Panc1 (cell line): ENCODE measurements at regions not wholly inside any gene's neighbourhood (a gene's known extent, or its start where the extent isn't known, plus 50 kb on each side); places are given as distances from the start of the nearest gene placed in this dataset.

Experiments used
- ATAC-seq: fragments of 200-7000 bp; cut with Tn5 transposase; 2 replicates; pipeline ENCODE4 v1.9.1; 2020; ENCODE audit warnings: mild to moderate bottlenecking, moderate library complexity
- BruUV-seq: library from RNA; stranded (reverse); fragments of 400-500 nt; replicated peaks from 2 replicates; lab custom pipeline; 2021; lab: Mats Ljungman, UMichigan
- CTCF ChIA-PET: fragments of 300-600 bp; sonication (Branson Sonifier 250); formaldehyde crosslinking; loops from one replicate; lab custom pipeline; 2022; ENCODE audit warnings: antibody characterized with exemption; lab: Charles Lee
- POLR2A ChIA-PET: fragments of 300-600 bp; sonication (Branson Sonifier 250); formaldehyde crosslinking; loops from one replicate; lab custom pipeline; 2022; ENCODE audit warnings: antibody characterized with exemption; lab: Charles Lee
- DNase-seq: peaks from one replicate; pipeline ENCODE4 v3.0.0-alpha.2; 2010; ENCODE audit warnings: low read depth, low spot score
- H3K27ac ChIP-seq: 2 replicates; pipeline ENCODE4 v1.5.1; 2011; ENCODE audit warnings: mild to moderate bottlenecking, low read length, inconsistent platforms
- H3K27me3 ChIP-seq: fragments of 200-500 bp; sonication (Bioruptor generic); 2 replicates; pipeline ENCODE4 v1.6.0; 2014; ENCODE audit warnings: low read length, inconsistent platforms; ENCODE audit not compliant: control insufficient read depth, insufficient read depth
- H3K36me3 ChIP-seq: fragments of 200-500 bp; sonication (Bioruptor generic); 2 replicates; pipeline ENCODE4 v1.5.1; 2014; ENCODE audit warnings: inconsistent platforms, mild to moderate bottlenecking, low read length, moderate library complexity; ENCODE audit not compliant: control insufficient read depth, insufficient read depth
- H3K4me1 ChIP-seq: 2 replicates; pipeline ENCODE4 v1.5.1; 2011; ENCODE audit warnings: inconsistent platforms, mild to moderate bottlenecking, low read length, moderate library complexity; ENCODE audit not compliant: control insufficient read depth, insufficient read depth
- H3K4me3 ChIP-seq, 2 experiments: 2 replicates each; pipeline ENCODE4 v1.5.1; 2011 to 2012; ENCODE audit warnings: low read depth in 2 of 2, low read length in 2 of 2, mild to moderate bottlenecking in 2 of 2, inconsistent platforms in 1 of 2, moderate library complexity in 1 of 2
- H3K9me3 ChIP-seq: fragments of 200-500 bp; sonication (Bioruptor generic); 2 replicates; pipeline ENCODE4 v1.5.1; 2014; ENCODE audit warnings: low read depth, mild to moderate bottlenecking, inconsistent platforms, low read length, moderate library complexity; ENCODE audit not compliant: control insufficient read depth, insufficient read depth
- POLR2AphosphoS5 ChIP-seq: IDR thresholded peaks from 2 replicates; pipeline ENCODE4 v1.6.1; 2012; ENCODE audit warnings: mild to moderate bottlenecking, low read depth, low read length, moderate library complexity
- SIN3A ChIP-seq: IDR thresholded peaks from 2 replicates; pipeline ENCODE4 v1.6.1; 2012; ENCODE audit warnings: low read depth, mild to moderate bottlenecking, low read length, moderate library complexity, borderline replicate concordance; ENCODE audit not compliant: insufficient read depth
- TCF7L2 ChIP-seq: IDR thresholded peaks from 2 replicates; pipeline ENCODE4 v1.6.1; 2011; ENCODE audit warnings: mild to moderate bottlenecking, low read depth, low read length, inconsistent platforms
- in situ Hi-C: cut with HindIII; loops from 2 replicates; pipeline ENCODE4 v1.10.0; 2016; ENCODE audit warnings: low sequenced_read_pairs, low pct_unique_long_range_greater_than_20kb
- intact Hi-C: fragments of 100-400 bp; cut with micrococcal nuclease; formaldehyde crosslinking; loops from one replicate; pipeline ENCODE4 v1.10.0; 2022; ENCODE audit not compliant: unreplicated experiment
- TF ChIP-seq, protein P1 (sequence below): fragments of 450-650 bp; IDR thresholded peaks from 2 replicates; pipeline ENCODE4 v1.5.1; 2017; ENCODE audit warnings: mild to moderate bottlenecking
- TF ChIP-seq, protein P2 (sequence below), 2 experiments: IDR thresholded peaks; 2 replicates each; pipeline ENCODE4 v1.6.1; 2011 to 2012; ENCODE audit warnings: low read depth in 2 of 2, control low read depth in 1 of 2, low read length in 1 of 2, mild to moderate bottlenecking in 1 of 2, moderate library complexity in 1 of 2; ENCODE audit not compliant: insufficient read depth in 1 of 2

DNA sequence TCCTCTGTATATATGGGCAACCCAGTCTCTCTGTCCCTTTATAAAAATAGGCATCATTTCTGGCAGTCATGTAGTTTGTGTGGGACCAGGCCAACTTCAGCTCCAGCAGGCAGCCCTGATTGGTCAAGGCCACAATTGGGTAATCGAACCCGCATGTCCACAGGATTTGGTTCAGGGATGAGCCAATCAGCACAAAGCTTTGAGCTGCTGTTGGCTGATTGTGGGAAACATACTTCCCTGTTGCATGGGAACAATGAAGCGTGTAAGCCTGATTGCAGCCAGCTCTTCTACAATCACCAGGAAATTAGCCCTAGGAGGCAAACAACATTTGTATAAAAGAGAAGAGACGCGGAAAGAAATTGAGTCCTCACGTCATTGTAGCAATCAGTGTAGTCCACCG, 328.6 kb downstream of the PCNX1 start:
- in situ Hi-C loops (no loop called here), intact Hi-C loops (no loop called here)
- no peaks in the 10 kb centered on the region for H3K36me3 ChIP-seq
- BruUV-seq: no TSS peak
- no peaks in the 10 kb centered on the region for H3K27me3 ChIP-seq
- no peaks in the 10 kb centered on the region for H3K9me3 ChIP-seq
- TF ChIP-seq, protein P1, sequence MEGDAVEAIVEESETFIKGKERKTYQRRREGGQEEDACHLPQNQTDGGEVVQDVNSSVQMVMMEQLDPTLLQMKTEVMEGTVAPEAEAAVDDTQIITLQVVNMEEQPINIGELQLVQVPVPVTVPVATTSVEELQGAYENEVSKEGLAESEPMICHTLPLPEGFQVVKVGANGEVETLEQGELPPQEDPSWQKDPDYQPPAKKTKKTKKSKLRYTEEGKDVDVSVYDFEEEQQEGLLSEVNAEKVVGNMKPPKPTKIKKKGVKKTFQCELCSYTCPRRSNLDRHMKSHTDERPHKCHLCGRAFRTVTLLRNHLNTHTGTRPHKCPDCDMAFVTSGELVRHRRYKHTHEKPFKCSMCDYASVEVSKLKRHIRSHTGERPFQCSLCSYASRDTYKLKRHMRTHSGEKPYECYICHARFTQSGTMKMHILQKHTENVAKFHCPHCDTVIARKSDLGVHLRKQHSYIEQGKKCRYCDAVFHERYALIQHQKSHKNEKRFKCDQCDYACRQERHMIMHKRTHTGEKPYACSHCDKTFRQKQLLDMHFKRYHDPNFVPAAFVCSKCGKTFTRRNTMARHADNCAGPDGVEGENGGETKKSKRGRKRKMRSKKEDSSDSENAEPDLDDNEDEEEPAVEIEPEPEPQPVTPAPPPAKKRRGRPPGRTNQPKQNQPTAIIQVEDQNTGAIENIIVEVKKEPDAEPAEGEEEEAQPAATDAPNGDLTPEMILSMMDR: no peak
- TF ChIP-seq TCF7L2 (no peak), POLR2AphosphoS5 (no peak), SIN3A (no peak)
- ChIA-PET CTCF (no interaction called here), POLR2A (no interaction called here)
- ATAC-seq (no peak), DNase-seq (no peak)
- no peak overlapping the region for H3K27ac ChIP-seq
- H3K4me3 ChIP-seq: no peak overlapping the region
- no peaks in the 10 kb centered on the region for H3K4me1 ChIP-seq

DNA sequence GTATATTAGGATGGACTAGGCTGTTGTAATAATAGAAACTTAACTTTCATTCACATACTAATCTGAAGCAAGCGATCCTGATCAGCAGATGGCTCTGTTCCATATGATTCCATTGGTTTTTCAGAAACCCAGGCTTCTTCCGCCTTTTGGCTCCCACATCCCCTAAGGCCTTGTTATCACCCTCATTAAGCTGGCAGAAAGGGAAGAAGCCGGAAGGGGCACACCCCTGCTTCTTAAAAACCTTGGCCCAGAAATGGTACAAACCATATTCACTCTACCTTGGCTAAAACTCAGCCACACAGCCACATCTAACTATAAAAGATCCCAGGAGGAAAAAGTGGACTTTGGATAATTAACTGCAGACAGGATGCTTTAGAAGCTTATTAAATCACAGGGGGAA, 329.2 kb downstream of the PCNX1 start:
- no peaks in the 10 kb centered on the region for H3K4me1 ChIP-seq
- BruUV-seq: no TSS peak
- H3K27ac ChIP-seq: no peak overlapping the region
- intact Hi-C loops (no loop called here), in situ Hi-C loops (no loop called here)
- TF ChIP-seq SIN3A (no peak), TCF7L2 (no peak), POLR2AphosphoS5 (no peak)
- TF ChIP-seq, protein P1: no peak
- TF ChIP-seq, protein P2, sequence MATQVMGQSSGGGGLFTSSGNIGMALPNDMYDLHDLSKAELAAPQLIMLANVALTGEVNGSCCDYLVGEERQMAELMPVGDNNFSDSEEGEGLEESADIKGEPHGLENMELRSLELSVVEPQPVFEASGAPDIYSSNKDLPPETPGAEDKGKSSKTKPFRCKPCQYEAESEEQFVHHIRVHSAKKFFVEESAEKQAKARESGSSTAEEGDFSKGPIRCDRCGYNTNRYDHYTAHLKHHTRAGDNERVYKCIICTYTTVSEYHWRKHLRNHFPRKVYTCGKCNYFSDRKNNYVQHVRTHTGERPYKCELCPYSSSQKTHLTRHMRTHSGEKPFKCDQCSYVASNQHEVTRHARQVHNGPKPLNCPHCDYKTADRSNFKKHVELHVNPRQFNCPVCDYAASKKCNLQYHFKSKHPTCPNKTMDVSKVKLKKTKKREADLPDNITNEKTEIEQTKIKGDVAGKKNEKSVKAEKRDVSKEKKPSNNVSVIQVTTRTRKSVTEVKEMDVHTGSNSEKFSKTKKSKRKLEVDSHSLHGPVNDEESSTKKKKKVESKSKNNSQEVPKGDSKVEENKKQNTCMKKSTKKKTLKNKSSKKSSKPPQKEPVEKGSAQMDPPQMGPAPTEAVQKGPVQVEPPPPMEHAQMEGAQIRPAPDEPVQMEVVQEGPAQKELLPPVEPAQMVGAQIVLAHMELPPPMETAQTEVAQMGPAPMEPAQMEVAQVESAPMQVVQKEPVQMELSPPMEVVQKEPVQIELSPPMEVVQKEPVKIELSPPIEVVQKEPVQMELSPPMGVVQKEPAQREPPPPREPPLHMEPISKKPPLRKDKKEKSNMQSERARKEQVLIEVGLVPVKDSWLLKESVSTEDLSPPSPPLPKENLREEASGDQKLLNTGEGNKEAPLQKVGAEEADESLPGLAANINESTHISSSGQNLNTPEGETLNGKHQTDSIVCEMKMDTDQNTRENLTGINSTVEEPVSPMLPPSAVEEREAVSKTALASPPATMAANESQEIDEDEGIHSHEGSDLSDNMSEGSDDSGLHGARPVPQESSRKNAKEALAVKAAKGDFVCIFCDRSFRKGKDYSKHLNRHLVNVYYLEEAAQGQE (IDR thresholded peaks at IDR 0.05; ENCODE audit: insufficient read depth in 1 of 2, low read depth in 2 of 2, low read length in 1 of 2): no peak
- no peaks in the 10 kb centered on the region for H3K27me3 ChIP-seq
- POLR2A ChIA-PET: no interaction called here
- ATAC-seq (no peak), DNase-seq (no peak)
- CTCF ChIA-PET: interaction anchor here (0.9 kb wide), 1 partner anchor 20 kb away, joined by 3 read pairs; no protein-coding TSS in a partner anchor
- no peaks in the 10 kb centered on the region for H3K9me3 ChIP-seq
- H3K4me3 ChIP-seq: no peak overlapping the region
- no peaks in the 10 kb centered on the region for H3K36me3 ChIP-seq
